ENCODE measurements at regions not wholly inside any gene's neighbourhood (a gene's known extent, or its start where the extent isn't known, plus 50 kb on each side); places are given as distances from the start of the nearest gene placed in this dataset.

DNA sequence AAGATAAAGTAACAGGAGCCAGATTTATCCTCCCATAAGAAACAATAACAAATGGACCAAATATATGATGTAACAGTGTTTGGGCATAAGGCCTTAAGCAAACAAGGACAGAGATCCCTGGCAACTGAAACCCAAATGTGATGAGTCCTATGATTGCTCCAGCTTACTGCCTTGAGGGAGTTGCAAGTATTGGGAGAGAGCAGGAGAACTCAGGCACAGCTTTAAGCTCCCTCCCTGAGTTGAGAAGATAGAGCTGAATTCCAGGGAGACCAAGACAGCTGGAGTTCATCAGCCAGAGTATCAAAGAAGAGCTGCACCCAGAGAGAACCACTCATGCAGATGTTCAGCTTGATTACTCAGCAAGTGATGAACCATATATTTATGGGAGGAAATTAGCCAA lies 814.5 kb upstream of the RAB6C start:
- Mint-ChIP-seq H3K27ac (ENCODE audit: unreplicated experiment) (no peak overlapping the region), H3K36me3 (ENCODE audit: unreplicated experiment) (no peaks in the 10 kb centered on the region), H3K4me1 (ENCODE audit: low read depth, unreplicated experiment) (peaks cover 4% of the 10 kb centered on the region), H3K9me3 (ENCODE audit: unreplicated experiment) (peaks cover 7% of the 10 kb centered on the region), H3K27me3 (ENCODE audit: unreplicated experiment) (peaks cover 4% of the 10 kb centered on the region), H3K4me3 (ENCODE audit: unreplicated experiment) (no peak overlapping the region)
- DNase-seq: no peak
- TF ChIP-seq, protein P1, sequence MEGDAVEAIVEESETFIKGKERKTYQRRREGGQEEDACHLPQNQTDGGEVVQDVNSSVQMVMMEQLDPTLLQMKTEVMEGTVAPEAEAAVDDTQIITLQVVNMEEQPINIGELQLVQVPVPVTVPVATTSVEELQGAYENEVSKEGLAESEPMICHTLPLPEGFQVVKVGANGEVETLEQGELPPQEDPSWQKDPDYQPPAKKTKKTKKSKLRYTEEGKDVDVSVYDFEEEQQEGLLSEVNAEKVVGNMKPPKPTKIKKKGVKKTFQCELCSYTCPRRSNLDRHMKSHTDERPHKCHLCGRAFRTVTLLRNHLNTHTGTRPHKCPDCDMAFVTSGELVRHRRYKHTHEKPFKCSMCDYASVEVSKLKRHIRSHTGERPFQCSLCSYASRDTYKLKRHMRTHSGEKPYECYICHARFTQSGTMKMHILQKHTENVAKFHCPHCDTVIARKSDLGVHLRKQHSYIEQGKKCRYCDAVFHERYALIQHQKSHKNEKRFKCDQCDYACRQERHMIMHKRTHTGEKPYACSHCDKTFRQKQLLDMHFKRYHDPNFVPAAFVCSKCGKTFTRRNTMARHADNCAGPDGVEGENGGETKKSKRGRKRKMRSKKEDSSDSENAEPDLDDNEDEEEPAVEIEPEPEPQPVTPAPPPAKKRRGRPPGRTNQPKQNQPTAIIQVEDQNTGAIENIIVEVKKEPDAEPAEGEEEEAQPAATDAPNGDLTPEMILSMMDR (IDR thresholded peaks at IDR 0.05; ENCODE audit: partially characterized antibody, unreplicated experiment): no peak

DNA sequence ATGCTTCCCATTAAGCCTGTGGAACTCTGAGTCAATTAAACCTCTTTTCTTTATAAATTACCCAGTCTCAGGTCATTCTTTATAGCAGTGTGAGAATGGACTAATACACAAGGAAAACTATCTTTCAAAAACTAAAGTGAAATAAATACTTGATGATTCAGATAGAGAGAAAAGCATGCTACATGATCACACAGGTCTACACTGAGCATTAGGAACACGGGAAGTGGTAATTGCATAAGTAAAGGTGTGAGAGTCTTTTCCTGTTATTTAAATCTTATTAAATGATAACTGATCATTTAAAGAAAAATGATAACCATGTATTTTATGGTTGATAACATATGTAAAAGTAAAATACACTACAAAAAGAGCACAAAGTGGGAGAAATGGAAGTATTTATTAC lies 812.0 kb upstream of the RAB6C start:
- Mint-ChIP-seq H3K9me3 (ENCODE audit: unreplicated experiment) (peaks cover 7% of the 10 kb centered on the region), H3K27me3 (ENCODE audit: unreplicated experiment) (peaks cover 4% of the 10 kb centered on the region)
- DNase-seq: no peak

DNA sequence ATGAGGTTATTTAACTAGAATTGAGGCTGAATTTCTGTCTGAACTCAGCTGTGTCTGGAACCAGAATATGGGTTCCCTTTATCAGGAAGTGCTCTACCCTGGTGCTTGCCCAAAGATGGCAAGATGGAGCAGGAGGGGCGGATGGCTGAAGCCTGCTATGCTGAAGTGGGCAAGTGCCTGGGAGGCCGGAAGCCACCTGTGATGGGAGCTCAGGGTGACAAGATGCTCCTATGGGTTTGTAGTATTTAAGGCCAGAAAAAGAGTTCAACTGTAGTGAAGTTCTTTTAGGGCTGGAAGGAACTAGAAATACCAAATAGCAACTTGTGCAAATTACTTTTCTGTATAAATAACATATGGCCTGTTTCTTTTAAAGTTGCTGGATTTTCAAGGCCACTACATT lies 808.9 kb upstream of the RAB6C start:
- Mint-ChIP-seq H3K4me1 (ENCODE audit: low read depth, unreplicated experiment) (peaks cover 7% of the 10 kb centered on the region), H3K9me3 (ENCODE audit: unreplicated experiment) (peaks cover 4% of the 10 kb centered on the region), H3K27me3 (ENCODE audit: unreplicated experiment) (peaks cover 4% of the 10 kb centered on the region), H3K27ac (ENCODE audit: unreplicated experiment) (no peak overlapping the region), H3K36me3 (ENCODE audit: unreplicated experiment) (no peaks in the 10 kb centered on the region), H3K4me3 (ENCODE audit: unreplicated experiment) (no peak overlapping the region)
- DNase-seq: no peak
- TF ChIP-seq, protein P1 (IDR thresholded peaks at IDR 0.05; ENCODE audit: partially characterized antibody, unreplicated experiment): no peak

More for the DNA sequence above, 812.0 kb upstream of the RAB6C start:
- Mint-ChIP-seq H3K4me1 (ENCODE audit: low read depth, unreplicated experiment) (peaks cover 7% of the 10 kb centered on the region), H3K27ac (ENCODE audit: unreplicated experiment) (no peak overlapping the region), H3K4me3 (ENCODE audit: unreplicated experiment) (no peak overlapping the region), H3K36me3 (ENCODE audit: unreplicated experiment) (no peaks in the 10 kb centered on the region)
- TF ChIP-seq, protein P1 (IDR thresholded peaks at IDR 0.05; ENCODE audit: partially characterized antibody, unreplicated experiment): no peak

DNA sequence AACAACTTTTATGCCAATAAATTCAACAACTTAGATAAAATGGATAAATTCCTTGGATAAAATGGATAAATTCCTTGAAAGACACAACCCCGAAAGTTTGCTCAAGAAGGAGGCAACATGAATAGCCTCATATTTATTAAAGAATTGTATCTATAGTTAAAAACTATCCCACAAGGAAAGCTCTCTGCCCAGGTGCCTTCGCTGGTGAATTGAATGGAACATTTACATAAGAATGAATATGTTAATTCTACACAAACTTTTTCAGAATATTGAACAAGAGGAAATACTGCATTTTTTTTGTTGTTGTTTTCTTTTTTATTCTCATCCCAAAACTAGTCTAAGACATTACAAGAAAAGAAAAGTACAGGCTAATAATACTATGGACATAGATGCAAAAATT lies 805.3 kb upstream of the RAB6C start:
- TF ChIP-seq, protein P1 (IDR thresholded peaks at IDR 0.05; ENCODE audit: partially characterized antibody, unreplicated experiment): no peak
- DNase-seq: no peak
- Mint-ChIP-seq H3K4me3 (ENCODE audit: unreplicated experiment) (no peak overlapping the region), H3K27ac (ENCODE audit: unreplicated experiment) (no peak overlapping the region), H3K36me3 (ENCODE audit: unreplicated experiment) (no peaks in the 10 kb centered on the region), H3K9me3 (ENCODE audit: unreplicated experiment) (peaks cover 4% of the 10 kb centered on the region), H3K27me3 (ENCODE audit: unreplicated experiment) (peaks cover 3% of the 10 kb centered on the region), H3K4me1 (ENCODE audit: low read depth, unreplicated experiment) (peaks cover 7% of the 10 kb centered on the region)

DNA sequence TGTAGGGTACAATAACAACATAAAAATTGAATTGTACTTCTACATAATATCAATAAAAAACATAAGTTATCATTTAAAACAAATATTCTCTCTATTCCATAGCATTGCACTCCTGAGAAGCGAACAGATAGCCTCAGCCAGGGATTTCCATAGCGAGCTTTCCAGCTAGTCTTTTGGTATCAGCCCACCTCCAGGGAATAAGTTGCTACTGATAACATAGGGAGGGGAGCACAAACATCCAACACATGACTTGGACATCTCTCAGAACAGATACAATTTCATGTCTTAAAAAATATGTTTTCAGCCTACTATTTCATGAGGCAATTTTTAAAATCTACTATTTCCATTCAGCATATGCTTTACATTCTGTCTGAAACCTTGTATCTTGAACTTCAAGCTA lies 804.4 kb upstream of the RAB6C start:
- Mint-ChIP-seq H3K36me3 (ENCODE audit: unreplicated experiment) (no peaks in the 10 kb centered on the region), H3K27ac (ENCODE audit: unreplicated experiment) (no peak overlapping the region), H3K4me3 (ENCODE audit: unreplicated experiment) (no peak overlapping the region), H3K4me1 (ENCODE audit: low read depth, unreplicated experiment) (peaks cover 3% of the 10 kb centered on the region), H3K9me3 (ENCODE audit: unreplicated experiment) (peaks cover 2% of the 10 kb centered on the region), H3K27me3 (ENCODE audit: unreplicated experiment) (peaks cover 3% of the 10 kb centered on the region)
- no peak for DNase-seq
- TF ChIP-seq, protein P1 (IDR thresholded peaks at IDR 0.05; ENCODE audit: partially characterized antibody, unreplicated experiment): no peak

Measured in glutamatergic neuron (in vitro differentiated cells).